GM10266 (cell line): ENCODE measurements at regions not wholly inside any gene's neighbourhood (a gene's known extent, or its start where the extent isn't known, plus 50 kb on each side); places are given as distances from the start of the nearest gene placed in this dataset.

Experiments used
- DNase-seq: peaks from one replicate; pipeline ENCODE4 v3.0.0; 2012; ENCODE audit errors: extremely low spot score
- TF ChIP-seq, protein P1 (sequence below): IDR thresholded peaks from 2 replicates; pipeline ENCODE4 v1.5.1; 2012; ENCODE audit warnings: mild to moderate bottlenecking, low read depth; ENCODE audit not compliant: control insufficient read depth, insufficient read depth; ENCODE audit errors: missing control alignments

DNA sequence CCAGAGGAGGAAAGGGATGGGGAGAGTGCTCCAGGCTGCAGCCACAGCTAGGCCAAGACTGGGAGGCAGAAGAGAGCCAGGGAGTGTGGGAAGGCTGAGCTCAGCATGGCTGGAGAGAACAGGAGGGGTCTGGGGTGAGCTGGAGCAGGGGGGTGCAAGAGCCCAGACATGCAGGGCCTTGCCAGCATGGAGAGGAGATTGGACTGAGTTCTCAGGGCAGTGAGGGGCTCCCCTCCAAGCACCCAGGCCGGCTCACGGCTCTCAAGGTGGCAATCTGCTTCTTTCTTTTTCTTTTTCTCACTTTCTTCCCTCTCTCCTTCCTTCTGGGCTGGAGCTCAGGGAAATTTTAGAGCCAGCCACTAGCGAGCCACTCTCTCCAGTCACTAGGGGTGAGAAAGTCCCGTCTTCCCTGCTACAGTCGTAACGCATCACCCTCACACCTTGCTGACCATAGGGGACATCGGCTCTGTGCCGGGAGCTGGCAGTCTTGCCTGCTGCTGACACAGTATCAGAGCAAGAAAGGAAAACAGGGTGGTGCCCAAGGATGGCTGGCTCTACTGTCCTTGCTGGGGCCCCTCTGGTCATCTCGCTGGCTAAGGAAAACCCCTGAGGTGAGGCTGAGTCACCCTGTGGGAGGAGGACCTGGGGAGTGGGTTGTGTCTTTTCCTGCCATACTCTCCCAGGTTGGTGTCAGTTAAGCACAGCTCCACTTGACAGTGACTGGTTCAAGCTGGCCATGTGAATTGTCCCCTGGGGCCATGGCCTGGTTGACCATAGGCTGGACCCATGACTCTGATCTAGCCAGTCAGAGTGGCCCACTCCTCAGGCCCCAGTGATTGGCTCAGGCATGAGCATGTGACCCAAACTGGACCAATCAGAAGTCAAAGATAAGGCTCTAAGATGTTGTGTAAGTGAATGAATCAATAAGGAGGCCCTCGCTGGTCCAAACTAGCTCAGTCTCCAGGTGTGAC lies 135.1 kb upstream of the PMEPA1 start:
- no peak for DNase-seq
- TF ChIP-seq, protein P1, sequence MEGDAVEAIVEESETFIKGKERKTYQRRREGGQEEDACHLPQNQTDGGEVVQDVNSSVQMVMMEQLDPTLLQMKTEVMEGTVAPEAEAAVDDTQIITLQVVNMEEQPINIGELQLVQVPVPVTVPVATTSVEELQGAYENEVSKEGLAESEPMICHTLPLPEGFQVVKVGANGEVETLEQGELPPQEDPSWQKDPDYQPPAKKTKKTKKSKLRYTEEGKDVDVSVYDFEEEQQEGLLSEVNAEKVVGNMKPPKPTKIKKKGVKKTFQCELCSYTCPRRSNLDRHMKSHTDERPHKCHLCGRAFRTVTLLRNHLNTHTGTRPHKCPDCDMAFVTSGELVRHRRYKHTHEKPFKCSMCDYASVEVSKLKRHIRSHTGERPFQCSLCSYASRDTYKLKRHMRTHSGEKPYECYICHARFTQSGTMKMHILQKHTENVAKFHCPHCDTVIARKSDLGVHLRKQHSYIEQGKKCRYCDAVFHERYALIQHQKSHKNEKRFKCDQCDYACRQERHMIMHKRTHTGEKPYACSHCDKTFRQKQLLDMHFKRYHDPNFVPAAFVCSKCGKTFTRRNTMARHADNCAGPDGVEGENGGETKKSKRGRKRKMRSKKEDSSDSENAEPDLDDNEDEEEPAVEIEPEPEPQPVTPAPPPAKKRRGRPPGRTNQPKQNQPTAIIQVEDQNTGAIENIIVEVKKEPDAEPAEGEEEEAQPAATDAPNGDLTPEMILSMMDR, result no peak

GRCh38 chr20:57843941-57844625 lies 134.3 kb upstream of the PMEPA1 start:
- DNase-seq, result no peak
- TF ChIP-seq, protein P1, result no peak

DNA sequence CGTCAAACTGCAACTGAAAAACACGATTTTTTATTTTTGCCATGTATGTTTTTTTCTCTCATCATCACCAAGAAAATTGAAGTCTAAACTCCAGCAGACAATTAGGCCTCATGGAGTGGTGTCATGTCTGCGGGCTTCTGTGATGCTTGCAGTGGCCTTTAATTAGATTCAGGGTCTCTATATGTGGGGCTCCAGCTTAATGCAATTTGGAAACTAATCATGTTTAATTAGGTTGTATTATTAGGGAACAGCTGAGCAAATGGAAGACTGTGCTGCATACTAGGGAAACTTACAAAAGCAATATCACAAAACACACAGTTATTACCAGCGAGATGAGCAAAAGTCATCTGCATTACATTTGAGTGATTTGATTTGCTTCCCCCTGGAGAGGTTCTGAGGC lies 132.9 kb upstream of the PMEPA1 start:
- TF ChIP-seq, protein P1, result no peak
- DNase-seq, result no peak

DNA sequence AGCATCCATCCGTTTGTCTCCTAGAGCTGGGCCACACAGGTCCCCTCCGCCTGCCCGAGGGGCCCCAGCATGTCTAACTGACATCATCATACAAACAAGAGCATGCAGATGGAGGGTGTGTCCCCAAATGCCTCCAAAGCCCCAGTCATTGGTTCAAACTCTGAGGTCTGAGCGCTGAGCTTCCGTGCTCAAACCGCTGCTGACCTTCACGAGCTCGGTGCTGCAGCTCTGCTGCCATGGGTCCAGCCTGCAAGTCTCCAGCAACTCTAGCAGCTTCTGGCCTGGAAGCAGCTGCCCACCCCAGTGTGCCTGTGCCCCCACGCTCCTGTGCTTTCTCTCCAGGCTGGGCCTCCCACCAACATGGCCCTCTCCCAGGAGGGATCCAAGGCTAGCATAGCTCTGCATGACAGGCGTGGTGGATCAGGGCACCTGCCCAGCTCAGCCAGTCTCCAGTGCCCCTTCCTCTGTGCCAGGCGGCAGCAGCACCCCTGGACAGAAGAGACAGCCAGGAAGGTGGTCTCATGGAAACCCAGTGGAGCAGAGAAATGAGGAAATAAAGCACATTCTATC lies 131.6 kb upstream of the PMEPA1 start:
- TF ChIP-seq, protein P1, result no peak
- no peak for DNase-seq

DNA sequence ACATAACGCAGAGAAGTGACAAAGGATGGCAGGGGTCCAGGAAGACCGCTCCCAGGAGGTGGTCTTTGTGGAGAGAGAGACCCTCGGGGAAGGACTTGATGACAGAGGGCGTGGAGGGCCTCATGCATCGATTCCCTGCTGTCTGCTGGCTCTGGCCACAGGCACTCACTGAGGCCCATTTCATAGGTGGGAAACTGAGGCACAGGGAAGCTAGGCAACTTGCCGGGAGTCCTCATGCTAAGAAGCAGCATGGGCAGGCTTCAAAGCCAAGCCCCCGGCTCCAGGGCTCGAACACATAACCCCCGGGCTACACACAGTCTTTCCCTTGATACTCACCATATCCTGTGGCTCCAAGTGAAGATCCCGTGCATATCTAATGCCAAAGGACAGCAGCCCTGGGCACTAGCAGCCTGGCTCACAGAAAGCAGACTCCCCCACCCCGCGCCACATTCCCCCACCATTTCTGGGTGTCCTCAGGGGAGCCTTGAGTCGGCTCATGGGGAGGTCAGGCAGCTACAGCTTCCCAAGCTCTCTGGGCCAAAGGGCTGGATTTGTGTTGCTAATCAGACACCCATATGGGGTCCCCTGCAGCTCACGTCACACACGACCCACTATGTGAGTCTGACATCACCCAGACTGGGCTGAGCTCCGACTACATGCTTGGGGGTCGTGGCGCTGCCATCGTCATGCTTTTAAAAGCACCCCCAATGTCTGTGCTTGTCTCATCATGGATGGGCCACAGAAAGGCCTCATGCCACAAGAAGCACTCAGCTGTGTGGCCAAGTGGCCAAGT lies 130.9 kb upstream of the PMEPA1 start:
- TF ChIP-seq, protein P1, result no peak
- DNase-seq, result no peak

DNA sequence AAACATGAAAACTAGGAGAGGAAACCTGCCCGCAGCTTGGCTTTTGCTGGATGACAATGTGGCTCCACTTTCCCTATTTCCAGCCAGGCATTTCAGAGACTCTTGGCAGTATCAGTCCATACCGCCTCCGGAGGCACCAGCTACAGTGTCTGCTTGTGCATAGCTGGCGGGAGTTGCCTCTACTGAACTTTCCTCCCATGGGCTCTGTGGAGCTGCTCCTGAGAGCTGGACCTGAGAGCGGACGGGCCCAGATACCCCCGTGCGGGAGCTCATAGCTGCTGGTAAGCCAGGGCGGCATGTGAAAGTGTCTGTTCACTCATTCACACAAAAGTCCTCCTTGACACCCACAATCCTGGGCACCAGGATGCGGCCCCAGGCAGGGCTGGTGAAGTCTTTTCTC lies 130.3 kb upstream of the PMEPA1 start:
- no peak for DNase-seq
- TF ChIP-seq, protein P1, result no peak
